Kasumi-1 (cell line): ENCODE measurements at regions not wholly inside any gene's neighbourhood (a gene's known extent, or its start where the extent isn't known, plus 50 kb on each side); places are given as distances from the start of the nearest gene placed in this dataset.
A peak's percentile ranks its signal among the peaks of the same experiment; 100 is the strongest.

Experiments used
- DNase-seq, 2 experiments: peaks; one replicate each; lab custom pipeline; 2025; lab: John Stamatoyannopoulos, UW

DNA sequence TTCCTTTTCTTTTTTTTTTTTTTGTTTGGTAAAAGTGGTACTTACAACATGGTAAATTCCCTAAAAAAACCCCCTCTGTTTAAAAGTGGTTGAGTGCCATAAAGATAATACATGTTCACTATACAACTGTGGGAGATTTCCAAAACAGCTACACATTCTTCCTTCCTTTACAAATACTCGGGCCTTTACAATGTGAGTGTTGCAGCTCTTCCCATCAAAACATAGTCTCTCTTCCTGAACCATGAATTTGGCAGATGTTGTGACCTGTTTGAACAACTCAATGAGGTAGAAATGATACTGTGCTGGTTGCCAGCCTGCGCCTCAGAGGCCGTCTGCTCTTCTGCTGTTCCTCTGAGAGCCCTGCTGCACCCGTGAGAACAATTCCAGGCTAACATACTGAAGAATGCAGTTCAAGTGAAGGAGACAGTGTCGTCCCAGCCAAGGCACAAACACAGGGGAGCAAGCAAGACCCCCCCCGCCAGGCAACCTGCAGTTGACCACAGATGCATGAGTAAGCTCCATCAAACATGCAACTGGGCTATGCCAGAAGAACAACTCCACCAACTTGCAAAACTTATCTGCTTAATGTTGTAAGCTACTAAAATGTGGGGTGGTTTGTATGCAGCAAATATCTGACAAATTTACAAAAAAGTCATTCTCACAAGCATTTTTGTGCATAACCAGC is 645.0 kb downstream of the PCDH7 start:
- no peak for DNase-seq

- no peak for DNase-seq
These were observed 645.9 kb downstream of the PCDH7 start for GRCh38 chr4:31366041-31366440.

- peak; percentile 51 to 68 for DNase-seq
These were observed 650.8 kb downstream of the PCDH7 start for GRCh38 chr4:31370866-31371465.

DNA sequence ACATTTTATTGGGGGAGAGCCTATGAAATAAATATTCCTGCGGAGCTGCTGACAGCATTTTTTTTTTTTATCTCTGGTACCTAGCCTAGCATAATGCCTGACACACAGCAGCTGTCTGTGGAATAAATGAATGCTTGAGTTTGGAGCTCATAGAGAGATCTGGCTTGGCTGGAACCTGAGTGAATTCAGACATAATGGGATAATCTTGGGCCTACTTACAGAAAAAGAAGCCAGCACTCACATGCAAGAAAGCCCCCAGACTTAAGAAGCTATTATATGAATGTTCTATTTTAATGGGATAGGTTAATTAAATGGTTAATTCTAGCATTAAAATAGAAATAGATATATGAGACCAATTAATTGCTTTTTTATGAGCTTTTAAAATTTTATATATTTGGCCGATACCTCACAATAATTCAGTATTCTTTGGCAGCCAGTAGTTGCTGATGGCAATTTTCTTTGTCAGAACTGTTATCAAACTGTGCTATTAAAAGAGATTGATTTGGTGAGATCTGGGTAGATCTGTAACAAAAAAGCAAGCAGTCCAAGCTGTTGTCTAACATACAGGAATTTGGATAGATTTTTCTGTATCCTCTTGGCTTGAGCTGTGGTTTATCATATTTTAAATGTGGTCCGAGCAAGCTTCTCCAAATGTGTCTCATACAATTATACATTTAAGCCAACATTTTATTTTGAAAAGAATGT is 654.2 kb downstream of the PCDH7 start:
- DNase-seq, result no peak

DNA sequence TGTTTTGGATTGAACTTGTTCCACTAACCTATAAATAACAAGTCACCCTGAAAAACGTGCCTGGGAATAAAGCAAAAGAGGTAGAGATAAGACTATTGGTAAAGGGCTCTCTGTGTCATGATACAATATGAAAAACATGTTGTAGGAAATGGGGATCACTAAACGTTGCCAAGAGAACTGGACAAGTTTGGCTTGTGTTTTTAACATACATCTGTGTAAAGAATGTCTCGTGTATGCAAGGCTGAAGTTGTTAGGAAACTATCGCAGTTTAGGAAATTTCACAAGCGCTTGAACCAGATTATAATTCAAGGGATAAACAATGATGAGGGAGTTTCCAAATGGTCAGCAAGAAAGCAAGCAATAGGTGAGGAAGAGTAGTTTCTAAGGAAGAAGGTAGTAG is 655.8 kb downstream of the PCDH7 start:
- no peak for DNase-seq

DNA sequence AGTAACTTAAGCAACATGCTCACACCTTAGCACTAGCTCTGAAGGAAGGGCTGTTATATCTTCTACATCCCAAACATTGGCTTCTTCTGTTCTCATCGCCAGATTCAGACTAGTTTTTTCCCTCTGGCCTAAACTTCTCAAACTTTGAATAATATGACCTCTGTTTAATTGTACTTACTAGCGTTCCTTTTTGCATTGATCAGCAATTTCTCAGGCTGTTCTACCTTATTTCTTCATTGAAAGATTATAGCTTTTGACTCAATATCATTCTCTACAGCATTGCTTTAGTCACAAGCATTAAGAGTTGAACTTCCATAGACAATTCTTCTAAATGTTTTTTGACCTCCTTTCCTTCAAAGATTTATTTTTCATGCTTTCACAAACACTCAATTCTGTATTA is 659.2 kb downstream of the PCDH7 start:
- DNase-seq, result no peak

GRCh38 chr4:31383767-31384166 is 663.6 kb downstream of the PCDH7 start:
- DNase-seq, result no peak

- no peak for DNase-seq
These were observed 670.7 kb downstream of the PCDH7 start for GRCh38 chr4:31390849-31391248.

DNA sequence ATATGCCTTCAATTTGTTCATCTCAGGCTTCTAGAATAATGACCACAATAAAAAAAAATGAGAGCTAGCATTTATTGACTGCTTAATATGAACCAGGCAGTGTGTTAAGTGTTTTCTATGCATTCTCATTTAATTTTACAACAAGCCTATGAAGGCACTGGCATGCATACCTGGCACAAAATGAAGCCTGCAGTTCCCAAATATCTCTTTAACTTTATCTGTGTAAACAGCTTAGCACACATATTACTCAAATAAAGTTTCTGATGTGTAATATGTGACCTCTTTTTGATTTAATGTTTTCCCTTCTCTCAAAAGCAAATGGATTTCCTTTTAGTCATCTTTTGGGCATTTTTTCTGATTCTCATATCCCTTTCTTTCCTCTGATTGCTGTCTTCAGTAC is 671.8 kb downstream of the PCDH7 start:
- no peak for DNase-seq

- DNase-seq, result no peak
These were observed 672.8 kb downstream of the PCDH7 start for GRCh38 chr4:31392923-31393322.

GRCh38 chr4:31408121-31408520 is 688.0 kb downstream of the PCDH7 start:
- no peak for DNase-seq

GRCh38 chr4:31411565-31411964 is 691.4 kb downstream of the PCDH7 start:
- no peak for DNase-seq

- DNase-seq, result no peak
These were observed 695.5 kb downstream of the PCDH7 start for GRCh38 chr4:31415629-31416028.

DNA sequence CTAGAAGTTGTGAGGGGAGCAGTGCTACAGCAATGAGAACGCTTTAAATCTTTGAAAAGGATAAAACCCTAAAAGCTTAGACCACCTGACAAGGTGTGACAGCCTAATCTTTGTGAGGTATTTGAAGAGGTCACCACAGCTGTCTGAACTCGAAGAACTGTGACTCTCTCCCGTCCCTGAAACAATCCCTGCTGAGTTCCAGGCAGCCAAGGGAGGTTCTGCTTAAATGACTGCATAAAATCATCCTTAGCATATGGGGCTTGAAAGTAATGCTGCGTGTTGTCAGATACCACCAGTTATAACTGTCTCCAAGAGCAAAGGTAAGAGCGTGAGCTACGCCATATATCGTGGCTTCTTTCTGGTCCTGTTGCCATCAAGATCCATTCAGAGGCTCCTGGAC is 696.3 kb downstream of the PCDH7 start:
- DNase-seq, result no peak

DNA sequence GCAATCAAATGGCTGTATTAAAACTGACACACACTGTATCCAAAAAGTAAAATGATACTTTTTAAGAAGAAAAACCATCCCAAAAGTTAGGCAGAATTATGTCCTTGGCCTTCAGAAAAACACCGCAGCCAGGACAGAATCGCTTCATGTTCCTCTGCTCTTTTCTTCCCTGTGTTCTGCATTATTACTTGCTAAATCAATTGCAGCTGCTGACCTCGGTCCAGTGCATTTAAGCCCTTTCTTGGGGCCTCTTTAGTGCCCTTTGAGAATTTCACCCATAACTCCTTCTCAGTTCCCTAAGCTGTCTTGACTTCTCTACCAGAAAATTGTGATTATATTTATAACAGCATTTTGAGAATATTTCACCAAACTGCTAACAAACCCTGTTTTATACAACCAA is 696.9 kb downstream of the PCDH7 start:
- DNase-seq, result no peak

- DNase-seq, result no peak
These were observed 701.8 kb downstream of the PCDH7 start for GRCh38 chr4:31422006-31422405.

DNA sequence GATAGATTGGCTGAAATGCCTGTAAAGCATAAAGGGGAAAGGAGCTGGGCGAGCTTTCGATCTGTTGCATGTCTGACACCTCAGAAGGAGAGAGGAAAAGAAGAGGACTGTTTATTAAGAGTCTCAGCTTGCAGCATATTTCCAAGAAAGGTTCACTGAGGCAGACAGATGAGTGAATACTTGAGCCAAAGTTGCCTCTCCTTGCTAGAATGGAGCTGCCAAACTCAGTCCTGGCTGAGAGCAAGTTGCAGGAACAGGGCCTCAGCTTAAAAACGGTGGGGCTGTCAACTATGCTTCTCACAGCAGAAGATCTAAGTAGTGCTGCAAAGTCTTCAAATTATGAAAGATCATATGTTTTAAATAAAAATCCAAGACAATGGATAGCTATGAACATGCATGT is 707.5 kb downstream of the PCDH7 start:
- no peak for DNase-seq

DNA sequence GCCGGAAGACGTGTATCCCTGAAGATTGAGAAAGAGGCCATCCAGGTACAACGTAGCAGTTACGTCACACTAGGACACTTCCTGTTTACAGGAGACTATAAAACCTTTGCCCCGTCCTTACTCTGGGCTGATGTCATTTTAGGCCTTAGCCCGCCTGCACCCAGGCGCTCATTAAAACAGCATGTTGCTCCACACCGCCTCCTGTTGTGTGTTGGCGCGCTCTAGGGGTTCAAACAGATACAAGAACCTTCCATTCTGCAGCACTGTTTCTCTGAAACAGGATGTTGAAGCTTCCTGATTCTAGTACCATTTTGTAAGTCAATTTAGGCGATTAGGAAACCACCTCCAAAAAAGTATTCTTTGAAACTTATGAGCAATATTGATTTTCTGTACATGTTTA is 722.1 kb downstream of the PCDH7 start:
- no peak for DNase-seq

GRCh38 chr4:31445526-31445925 is 725.4 kb downstream of the PCDH7 start:
- DNase-seq, result no peak

GRCh38 chr4:31455612-31456011 is 735.4 kb downstream of the PCDH7 start:
- no peak for DNase-seq

- no peak for DNase-seq
These were observed 738.6 kb downstream of the PCDH7 start for GRCh38 chr4:31458813-31459212.

DNA sequence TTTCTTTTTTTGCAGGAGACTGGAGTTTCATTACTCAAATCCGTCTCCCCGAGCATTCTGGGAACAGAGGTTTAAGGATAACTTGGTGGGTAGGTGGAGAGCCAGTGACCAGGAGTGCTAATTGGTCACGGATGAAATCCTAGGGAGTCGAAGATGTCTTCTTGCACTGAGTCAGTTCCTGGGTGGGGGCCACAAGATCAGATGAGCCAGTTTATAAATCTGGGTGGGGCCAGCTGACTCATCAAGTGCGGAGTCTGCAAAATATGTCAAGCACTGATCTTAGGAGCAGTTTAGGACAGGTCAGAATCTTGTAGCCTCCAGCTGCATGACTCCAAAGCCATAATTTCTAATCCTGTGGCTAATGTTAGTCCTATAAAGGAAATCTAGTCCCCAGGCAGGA is 741.3 kb downstream of the PCDH7 start:
- DNase-seq, result no peak

DNA sequence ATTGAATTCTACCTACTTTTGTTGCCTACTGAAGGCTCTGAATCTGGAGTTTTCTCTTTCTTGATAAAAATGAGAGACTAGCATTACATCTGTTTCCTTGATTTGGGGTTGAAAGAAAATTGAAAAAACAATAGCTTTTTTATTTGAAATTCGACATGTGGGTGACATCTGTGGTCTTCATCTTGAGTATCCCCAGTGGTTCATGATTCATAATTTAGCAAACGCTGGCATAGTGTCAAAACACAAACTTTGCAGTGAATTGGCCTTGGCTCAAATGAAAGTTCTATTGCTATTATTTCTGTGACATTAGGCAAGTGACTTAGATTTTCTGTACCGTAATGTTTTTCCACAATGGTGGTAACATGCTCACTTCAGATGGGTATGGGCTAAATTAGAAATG is 747.6 kb downstream of the PCDH7 start:
- DNase-seq, result no peak

DNA sequence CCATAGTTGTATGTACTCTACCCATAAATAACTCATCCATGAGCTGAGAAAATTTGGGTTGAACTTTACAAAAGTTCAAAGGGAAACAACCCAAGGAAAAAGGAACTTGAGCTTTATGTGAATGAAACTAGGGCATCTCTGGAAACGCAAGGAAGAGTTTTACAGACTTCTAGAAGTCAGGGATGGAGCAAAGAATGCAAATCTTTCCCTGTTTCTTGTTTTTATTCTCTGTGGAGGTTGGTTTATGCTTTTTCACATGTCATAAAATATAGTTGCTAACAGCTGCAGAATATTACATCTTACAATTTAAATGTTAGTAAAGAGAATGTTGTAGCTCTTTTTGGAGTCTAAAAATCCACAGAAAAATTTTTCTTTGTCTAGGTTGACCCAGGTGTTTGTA is 754.1 kb downstream of the PCDH7 start:
- DNase-seq, result no peak
